Neural progenitor cell (in vitro differentiated cells): ENCODE measurements at regions not wholly inside any gene's neighbourhood (a gene's known extent, or its start where the extent isn't known, plus 50 kb on each side); places are given as distances from the start of the nearest gene placed in this dataset.

Experiments
- DNase-seq: peaks from one replicate; pipeline ENCODE4 v3.0.0-alpha.2; 2016; ENCODE audit warnings: low spot score
- H2AFZ ChIP-seq: fragments of 200-600 bp; sonication (generic); replicated peaks from 2 replicates; pipeline ENCODE4 v1.6.1; 2016; ENCODE audit warnings: antibody characterized with exemption
- H3F3A ChIP-seq: fragments of 200-600 bp; sonication (generic); 2 replicates; pipeline ENCODE4 v1.6.1; 2016; ENCODE audit warnings: antibody characterized with exemption, low read depth
- H3K27ac ChIP-seq: fragments of 200-600 bp; sonication (generic); 2 replicates; pipeline ENCODE4 v1.5.1; 2016; ENCODE audit warnings: mild to moderate bottlenecking
- H3K27me3 ChIP-seq: fragments of 200-600 bp; sonication (generic); 2 replicates; pipeline ENCODE4 v1.6.1; 2016; ENCODE audit warnings: mild to moderate bottlenecking, moderate library complexity
- H3K36me3 ChIP-seq: fragments of 200-600 bp; sonication (generic); 2 replicates; pipeline ENCODE4 v1.5.1; 2016
- H3K4me1 ChIP-seq: fragments of 200-600 bp; sonication (generic); 2 replicates; pipeline ENCODE4 v1.6.1; 2016; ENCODE audit warnings: mixed run types
- H3K4me2 ChIP-seq: fragments of 200-600 bp; sonication (generic); 2 replicates; pipeline ENCODE4 v1.6.1; 2016
- H3K4me3 ChIP-seq: fragments of 200-600 bp; sonication (generic); 2 replicates; pipeline ENCODE4 v1.5.1; 2016
- H3K79me2 ChIP-seq: fragments of 200-600 bp; sonication (generic); 2 replicates; pipeline ENCODE4 v1.6.1; 2016; ENCODE audit warnings: low read depth
- H3K9ac ChIP-seq: fragments of 200-600 bp; sonication (generic); 2 replicates; pipeline ENCODE4 v1.6.1; 2016
- H3K9me3 ChIP-seq: fragments of 200-600 bp; sonication (generic); 2 replicates; pipeline ENCODE4 v1.5.1; 2016; ENCODE audit warnings: low read depth
- H4K20me1 ChIP-seq: fragments of 200-600 bp; sonication (generic); 2 replicates; pipeline ENCODE4 v1.6.1; 2016; ENCODE audit warnings: low read depth
- H3K27ac Mint-ChIP-seq: 3 replicates; pipeline ENCODE4 v1.8.0; 2021; ENCODE audit warnings: mixed read lengths
- H3K27me3 Mint-ChIP-seq: 2 replicates; pipeline ENCODE4 v1.8.0; 2022; ENCODE audit warnings: low read depth, mild to moderate bottlenecking, inconsistent platforms, moderate library complexity, mixed read lengths; ENCODE audit not compliant: insufficient read depth
- H3K36me3 Mint-ChIP-seq: 3 replicates; pipeline ENCODE4 v1.8.0; 2021; ENCODE audit warnings: mixed read lengths
- H3K4me1 Mint-ChIP-seq: 3 replicates; pipeline ENCODE4 v1.8.0; 2021; ENCODE audit warnings: mixed read lengths
- H3K4me3 Mint-ChIP-seq: 3 replicates; pipeline ENCODE4 v1.8.0; 2021; ENCODE audit warnings: mild to moderate bottlenecking, moderate library complexity, mixed read lengths
- H3K9me3 Mint-ChIP-seq: 3 replicates; pipeline ENCODE4 v1.8.0; 2020; ENCODE audit warnings: mixed read lengths
- EZH2 ChIP-seq: fragments of 200-600 bp; sonication (generic); IDR thresholded peaks from 2 replicates; pipeline ENCODE4 v1.6.1; 2017; ENCODE audit warnings: antibody characterized with exemption, mild to moderate bottlenecking, moderate library complexity
- EZH2phosphoT487 ChIP-seq: fragments of 200-600 bp; sonication (generic); IDR thresholded peaks from 2 replicates; pipeline ENCODE4 v1.6.1; 2017; ENCODE audit warnings: antibody characterized with exemption
- TF ChIP-seq, protein P1 (sequence below): fragments of 200-600 bp; sonication (generic); IDR thresholded peaks from 2 replicates; pipeline ENCODE4 v1.5.1; 2017; ENCODE audit warnings: antibody characterized with exemption, mild to moderate bottlenecking

DNA sequence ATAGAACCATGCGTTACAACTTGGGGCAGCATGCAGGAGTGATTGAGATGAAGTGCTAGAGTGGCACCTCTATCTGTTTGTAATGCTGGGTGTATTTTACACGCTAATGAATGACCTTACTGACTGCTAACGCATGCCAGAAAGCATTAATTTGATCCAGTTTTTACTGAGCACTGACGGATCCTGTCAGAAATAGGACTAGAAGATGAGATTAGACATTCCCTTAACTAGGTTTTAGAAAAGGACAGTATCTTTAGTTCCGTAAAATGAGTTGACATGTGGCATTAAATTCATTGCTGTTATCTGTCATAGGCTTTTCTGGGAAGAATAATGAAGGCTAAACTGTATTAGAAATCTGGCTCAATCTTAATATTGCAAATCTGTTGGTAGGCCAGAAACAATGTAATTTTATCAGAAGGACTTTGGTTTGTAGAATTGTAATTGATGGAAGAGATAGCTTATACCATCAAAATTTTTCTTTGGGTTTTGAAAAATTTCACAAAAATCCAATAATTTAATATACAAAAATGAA lies 140.4 kb upstream of the WDFY3 start:
- TF ChIP-seq EZH2phosphoT487 (no peak), EZH2 (no peak)
- TF ChIP-seq, protein P1, sequence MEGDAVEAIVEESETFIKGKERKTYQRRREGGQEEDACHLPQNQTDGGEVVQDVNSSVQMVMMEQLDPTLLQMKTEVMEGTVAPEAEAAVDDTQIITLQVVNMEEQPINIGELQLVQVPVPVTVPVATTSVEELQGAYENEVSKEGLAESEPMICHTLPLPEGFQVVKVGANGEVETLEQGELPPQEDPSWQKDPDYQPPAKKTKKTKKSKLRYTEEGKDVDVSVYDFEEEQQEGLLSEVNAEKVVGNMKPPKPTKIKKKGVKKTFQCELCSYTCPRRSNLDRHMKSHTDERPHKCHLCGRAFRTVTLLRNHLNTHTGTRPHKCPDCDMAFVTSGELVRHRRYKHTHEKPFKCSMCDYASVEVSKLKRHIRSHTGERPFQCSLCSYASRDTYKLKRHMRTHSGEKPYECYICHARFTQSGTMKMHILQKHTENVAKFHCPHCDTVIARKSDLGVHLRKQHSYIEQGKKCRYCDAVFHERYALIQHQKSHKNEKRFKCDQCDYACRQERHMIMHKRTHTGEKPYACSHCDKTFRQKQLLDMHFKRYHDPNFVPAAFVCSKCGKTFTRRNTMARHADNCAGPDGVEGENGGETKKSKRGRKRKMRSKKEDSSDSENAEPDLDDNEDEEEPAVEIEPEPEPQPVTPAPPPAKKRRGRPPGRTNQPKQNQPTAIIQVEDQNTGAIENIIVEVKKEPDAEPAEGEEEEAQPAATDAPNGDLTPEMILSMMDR = no peak
- H3K4me1 Mint-ChIP-seq = no peaks in the 10 kb centered on the region
- no peak overlapping the region for H3K4me3 ChIP-seq
- H3K4me1 ChIP-seq = no peaks in the 10 kb centered on the region
- H3K27me3 ChIP-seq = no peaks in the 10 kb centered on the region
- H3K36me3 Mint-ChIP-seq = no peaks in the 10 kb centered on the region
- no peak overlapping the region for H3K4me2 ChIP-seq
- no peak for DNase-seq
- H3K9me3 Mint-ChIP-seq = no peaks in the 10 kb centered on the region
- no peak overlapping the region for H3K4me3 Mint-ChIP-seq
- H3K27me3 Mint-ChIP-seq = no peaks in the 10 kb centered on the region
- no peaks in the 10 kb centered on the region for H4K20me1 ChIP-seq
- H3K36me3 ChIP-seq = no peaks in the 10 kb centered on the region
- H3K9ac ChIP-seq = no peak overlapping the region
- no peak overlapping the region for H2AFZ ChIP-seq
- no peak overlapping the region for H3K27ac Mint-ChIP-seq
- H3F3A ChIP-seq = no peaks in the 10 kb centered on the region
- H3K27ac ChIP-seq = no peak overlapping the region
- no peaks in the 10 kb centered on the region for H3K9me3 ChIP-seq
- H3K79me2 ChIP-seq = no peaks in the 10 kb centered on the region

DNA sequence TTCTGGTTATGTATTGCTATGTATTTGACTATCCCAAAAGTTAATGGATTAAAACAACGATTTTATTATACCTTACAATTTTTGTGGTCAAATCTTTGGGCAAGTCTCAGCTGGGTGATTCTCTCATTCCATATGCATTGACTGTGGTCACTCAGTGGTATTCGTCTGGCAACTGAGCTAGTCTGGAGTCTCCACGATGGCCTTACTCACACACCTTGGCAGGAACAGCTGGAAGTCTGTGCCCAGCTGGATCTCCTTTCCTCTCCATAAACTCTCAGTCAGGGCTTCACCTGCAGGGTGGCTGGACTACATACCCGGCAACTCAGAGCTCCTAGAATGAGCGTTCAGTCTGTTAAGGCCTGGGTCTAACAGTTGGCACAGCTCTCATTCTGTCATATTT lies 141.1 kb upstream of the WDFY3 start:
- DNase-seq = no peak
- Histone ChIP-seq H3K27ac (no peak overlapping the region), H3K4me2 (no peak overlapping the region), H4K20me1 (no peaks in the 10 kb centered on the region), H3K27me3 (no peaks in the 10 kb centered on the region), H3K79me2 (no peaks in the 10 kb centered on the region), H3K4me3 (no peak overlapping the region), H3K36me3 (no peaks in the 10 kb centered on the region), H2AFZ (no peak overlapping the region), H3K9me3 (no peaks in the 10 kb centered on the region), H3K4me1 (no peaks in the 10 kb centered on the region), H3F3A (no peaks in the 10 kb centered on the region), H3K9ac (no peak overlapping the region)
- Mint-ChIP-seq H3K36me3 (no peaks in the 10 kb centered on the region), H3K9me3 (no peaks in the 10 kb centered on the region), H3K27me3 (no peaks in the 10 kb centered on the region), H3K27ac (no peak overlapping the region), H3K4me3 (no peak overlapping the region), H3K4me1 (no peaks in the 10 kb centered on the region)
- TF ChIP-seq, protein P1 = no peak
- TF ChIP-seq EZH2 (no peak), EZH2phosphoT487 (no peak)

DNA sequence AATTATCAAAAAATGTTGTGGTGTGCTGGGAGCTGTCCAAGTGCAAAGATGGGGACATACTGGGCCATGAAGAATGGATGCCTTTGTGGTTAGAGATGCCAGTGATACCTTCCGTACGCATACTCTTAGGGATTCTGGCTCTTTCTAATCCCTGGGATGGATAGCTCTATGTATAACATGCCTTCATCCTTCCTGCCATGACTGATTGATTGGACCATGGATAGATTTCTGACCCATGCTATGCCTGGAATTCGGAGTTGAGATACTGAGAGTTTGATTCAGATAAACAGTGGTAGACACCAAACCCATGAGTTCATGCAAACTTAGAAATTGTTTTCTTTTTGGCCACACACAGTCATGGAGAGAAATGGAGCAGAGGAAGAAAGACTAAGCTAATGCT lies 147.2 kb upstream of the WDFY3 start:
- no peaks in the 10 kb centered on the region for H3K4me1 ChIP-seq
- H3K79me2 ChIP-seq = no peaks in the 10 kb centered on the region
- H3K36me3 Mint-ChIP-seq = no peaks in the 10 kb centered on the region
- H3K4me3 Mint-ChIP-seq = no peak overlapping the region
- H3K27me3 Mint-ChIP-seq = no peaks in the 10 kb centered on the region
- H3K4me1 Mint-ChIP-seq = no peaks in the 10 kb centered on the region
- no peaks in the 10 kb centered on the region for H3K36me3 ChIP-seq
- no peak overlapping the region for H3K27ac Mint-ChIP-seq
- DNase-seq = no peak
- H3K9me3 Mint-ChIP-seq = peaks cover 3% of the 10 kb centered on the region
- no peak overlapping the region for H3K9ac ChIP-seq
- H2AFZ ChIP-seq = no peak overlapping the region
- H3K27ac ChIP-seq = no peak overlapping the region
- H3F3A ChIP-seq = no peaks in the 10 kb centered on the region
- no peak overlapping the region for H3K4me2 ChIP-seq
- no peak overlapping the region for H3K4me3 ChIP-seq
- H4K20me1 ChIP-seq = no peaks in the 10 kb centered on the region
- no peaks in the 10 kb centered on the region for H3K9me3 ChIP-seq
- TF ChIP-seq EZH2phosphoT487 (no peak), EZH2 (no peak)
- TF ChIP-seq, protein P1 = no peak
- no peaks in the 10 kb centered on the region for H3K27me3 ChIP-seq
